ENCODE measurements at regions not wholly inside any gene's neighbourhood (a gene's known extent, or its start where the extent isn't known, plus 50 kb on each side); places are given as distances from the start of the nearest gene placed in this dataset.
"Not testable (repeated sequence)": the region's sequence is repeated elsewhere in the genome, so short reads cannot be mapped to it uniquely, and the experiment has no call there.

DNA sequence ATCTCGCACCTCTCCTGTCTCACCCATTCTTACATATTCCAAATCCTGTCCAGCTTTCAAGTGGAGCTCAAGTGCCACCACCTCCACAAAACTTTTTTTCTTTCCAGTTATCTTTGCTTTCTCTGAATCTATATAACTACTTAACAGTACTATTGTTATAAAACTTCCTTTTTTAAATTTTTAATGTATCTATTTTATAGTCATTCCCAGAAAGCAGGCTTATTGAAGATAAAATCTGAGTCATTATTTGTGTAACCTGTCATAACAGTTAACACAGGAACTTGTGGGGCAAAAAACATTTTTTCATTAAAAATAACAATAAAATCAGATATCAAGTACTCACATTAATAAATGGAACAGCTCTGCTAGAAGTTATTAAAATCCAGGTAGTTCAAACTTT lies 73.3 kb upstream of the ALCAM start:
- CTCF ChIA-PET: no interaction called here
- no peak overlapping the region for H3K27ac ChIP-seq
- TF ChIP-seq, protein P1, sequence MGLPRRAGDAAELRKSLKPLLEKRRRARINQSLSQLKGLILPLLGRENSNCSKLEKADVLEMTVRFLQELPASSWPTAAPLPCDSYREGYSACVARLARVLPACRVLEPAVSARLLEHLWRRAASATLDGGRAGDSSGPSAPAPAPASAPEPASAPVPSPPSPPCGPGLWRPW (IDR thresholded peaks at IDR 0.05): no peak
- no peak for TF ChIP-seq FOXS1 (CRISPR knock-in tag; IDR thresholded peaks at IDR 0.05)
- TF ChIP-seq EP300 (IDR thresholded peaks at IDR 0.05): no peak
- TF ChIP-seq CEBPB (IDR thresholded peaks at IDR 0.05): no peak
- no peak for TF ChIP-seq RNF2 (IDR thresholded peaks at IDR 0.05; ENCODE audit: borderline replicate concordance, low read depth)
- no peak for TF ChIP-seq CHD2 (IDR thresholded peaks at IDR 0.05; ENCODE audit: low read length, partially characterized antibody)
- TF ChIP-seq ZSCAN20 (CRISPR knock-in tag; IDR thresholded peaks at IDR 0.05): no peak
- TF ChIP-seq HOXA7 (CRISPR knock-in tag; IDR thresholded peaks at IDR 0.05): no peak
- H3K9me3 ChIP-seq: no peaks in the 10 kb centered on the region
- no peak for FAIRE-seq
- POLR2A ChIA-PET: no interaction called here
- WGBS (ENCODE audit: missing lambda C conversion rate): 84% methylated on average over 1 of the region's 1 CpG
- no peak for DNase-seq (ENCODE audit: low read depth in 1 of 2, low spot score in 1 of 2)
- H3K4me3 ChIP-seq: no peak overlapping the region
- no peak for ATAC-seq
- H3K4me1 ChIP-seq: no peaks in the 10 kb centered on the region
- H3K4me2 ChIP-seq: no peak overlapping the region

DNA sequence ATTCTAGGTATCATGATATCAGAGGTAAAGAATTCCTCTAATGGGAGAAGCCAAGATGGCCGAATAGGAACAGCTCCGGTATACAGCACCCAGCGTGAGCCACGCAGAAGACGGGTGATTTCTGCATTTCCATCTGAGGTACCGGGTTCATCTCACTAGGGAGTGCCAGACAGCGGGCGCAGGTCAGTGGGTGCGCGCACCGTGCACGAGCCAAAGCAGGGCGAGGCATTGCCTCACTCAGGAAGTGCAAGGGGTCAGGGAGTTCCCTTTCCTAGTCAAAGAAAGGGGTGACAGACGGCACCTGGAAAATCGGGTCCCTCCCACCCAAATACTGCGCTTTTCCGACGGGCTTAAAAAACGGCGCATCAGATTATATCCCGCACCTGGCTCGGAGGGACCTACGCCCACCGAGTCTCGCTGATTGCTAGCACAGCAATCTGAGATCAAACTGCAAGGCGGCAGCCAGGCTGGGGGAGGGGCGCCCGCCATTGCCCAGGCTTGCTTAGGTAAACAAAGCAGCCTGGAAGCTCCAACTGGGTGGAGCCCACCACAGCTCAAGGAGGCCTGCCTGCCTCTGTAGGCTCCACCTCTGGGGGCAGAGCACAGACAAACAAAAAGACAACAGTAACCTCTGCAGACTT lies 70.4 kb upstream of the ALCAM start:
- CTCF ChIA-PET; H3K9me3 ChIP-seq; H3K4me3 ChIP-seq; FAIRE-seq; POLR2A ChIA-PET; DNase-seq (ENCODE audit: low read depth in 1 of 2, low spot score in 1 of 2); H3K27ac ChIP-seq; H3K4me2 ChIP-seq; ATAC-seq; H3K4me1 ChIP-seq: not testable (repeated sequence)
- WGBS (ENCODE audit: missing lambda C conversion rate): 69% methylated on average over 28 of the region's 28 CpGs

- Histone ChIP-seq H3K9me3 (peaks cover 4% of the 10 kb centered on the region; the same call in 1 of the 3 replicates), H3K4me1 (no peaks in the 10 kb centered on the region), H3K27ac (no peak overlapping the region), H3K4me3 (no peak overlapping the region), H3K4me2 (no peak overlapping the region)
- DNase-seq (ENCODE audit: low read depth in 1 of 2, low spot score in 1 of 2): no peak
- FAIRE-seq: no peak
- 4% methylated on average over 1 of the region's 1 CpG for WGBS (ENCODE audit: missing lambda C conversion rate)
- ChIA-PET CTCF (no interaction called here), POLR2A (no interaction called here)
- TF ChIP-seq KDM5A (IDR thresholded peaks at IDR 0.05) (no peak), SREBF2 (IDR thresholded peaks at IDR 0.05) (no peak), JUNB (IDR thresholded peaks at IDR 0.05) (no peak), TFCP2L1 (CRISPR knock-in tag; IDR thresholded peaks at IDR 0.05) (no peak), ZFP36 (IDR thresholded peaks at IDR 0.05; ENCODE audit: borderline replicate concordance, partially characterized antibody) (no peak), MYC (IDR thresholded peaks at IDR 0.05; ENCODE audit: borderline replicate concordance, low read length) (no peak), POLR2A (IDR thresholded peaks at IDR 0.05; ENCODE audit: low read length) (no peak), MAFK (IDR thresholded peaks at IDR 0.05; ENCODE audit: partially characterized antibody) (no peak), E2F6 (IDR thresholded peaks at IDR 0.05; ENCODE audit: borderline replicate concordance, low read depth) (no peak), EP300 (IDR thresholded peaks at IDR 0.05) (no peak), ZNF302 (CRISPR knock-in tag; IDR thresholded peaks at IDR 0.05) (no peak), ELK1 (IDR thresholded peaks at IDR 0.05; ENCODE audit: low read depth, low read length) (no peak), HOXA7 (CRISPR knock-in tag; IDR thresholded peaks at IDR 0.05) (no peak), EHF (CRISPR knock-in tag; IDR thresholded peaks at IDR 0.05) (no peak)
- TF ChIP-seq, protein P2, sequence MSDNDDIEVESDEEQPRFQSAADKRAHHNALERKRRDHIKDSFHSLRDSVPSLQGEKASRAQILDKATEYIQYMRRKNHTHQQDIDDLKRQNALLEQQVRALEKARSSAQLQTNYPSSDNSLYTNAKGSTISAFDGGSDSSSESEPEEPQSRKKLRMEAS (IDR thresholded peaks at IDR 0.05): no peak
- TF ChIP-seq, protein P3, sequence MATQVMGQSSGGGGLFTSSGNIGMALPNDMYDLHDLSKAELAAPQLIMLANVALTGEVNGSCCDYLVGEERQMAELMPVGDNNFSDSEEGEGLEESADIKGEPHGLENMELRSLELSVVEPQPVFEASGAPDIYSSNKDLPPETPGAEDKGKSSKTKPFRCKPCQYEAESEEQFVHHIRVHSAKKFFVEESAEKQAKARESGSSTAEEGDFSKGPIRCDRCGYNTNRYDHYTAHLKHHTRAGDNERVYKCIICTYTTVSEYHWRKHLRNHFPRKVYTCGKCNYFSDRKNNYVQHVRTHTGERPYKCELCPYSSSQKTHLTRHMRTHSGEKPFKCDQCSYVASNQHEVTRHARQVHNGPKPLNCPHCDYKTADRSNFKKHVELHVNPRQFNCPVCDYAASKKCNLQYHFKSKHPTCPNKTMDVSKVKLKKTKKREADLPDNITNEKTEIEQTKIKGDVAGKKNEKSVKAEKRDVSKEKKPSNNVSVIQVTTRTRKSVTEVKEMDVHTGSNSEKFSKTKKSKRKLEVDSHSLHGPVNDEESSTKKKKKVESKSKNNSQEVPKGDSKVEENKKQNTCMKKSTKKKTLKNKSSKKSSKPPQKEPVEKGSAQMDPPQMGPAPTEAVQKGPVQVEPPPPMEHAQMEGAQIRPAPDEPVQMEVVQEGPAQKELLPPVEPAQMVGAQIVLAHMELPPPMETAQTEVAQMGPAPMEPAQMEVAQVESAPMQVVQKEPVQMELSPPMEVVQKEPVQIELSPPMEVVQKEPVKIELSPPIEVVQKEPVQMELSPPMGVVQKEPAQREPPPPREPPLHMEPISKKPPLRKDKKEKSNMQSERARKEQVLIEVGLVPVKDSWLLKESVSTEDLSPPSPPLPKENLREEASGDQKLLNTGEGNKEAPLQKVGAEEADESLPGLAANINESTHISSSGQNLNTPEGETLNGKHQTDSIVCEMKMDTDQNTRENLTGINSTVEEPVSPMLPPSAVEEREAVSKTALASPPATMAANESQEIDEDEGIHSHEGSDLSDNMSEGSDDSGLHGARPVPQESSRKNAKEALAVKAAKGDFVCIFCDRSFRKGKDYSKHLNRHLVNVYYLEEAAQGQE (IDR thresholded peaks at IDR 0.05): no peak
- ATAC-seq: no peak
Observed at GRCh38 chr3:105304487-105304886, 62.2 kb upstream of the ALCAM start.

All from A549 (cell line).